SK-N-SH treated with all-trans-retinoic acid at 6 μM for 48 hours (cell line): ENCODE measurements at regions not wholly inside any gene's neighbourhood (a gene's known extent, or its start where the extent isn't known, plus 50 kb on each side); places are given as distances from the start of the nearest gene placed in this dataset.

ENCODE experiments used
- ATAC-seq: fragments of 200-7000 bp; cut with Tn5 transposase; 3 replicates; pipeline ENCODE4 v1.9.1; 2020; ENCODE audit warnings: mild to moderate bottlenecking, moderate library complexity
- ARNTL ChIP-seq: fragments of 450-650 bp; formaldehyde crosslinking; IDR thresholded peaks from 2 replicates; pipeline ENCODE4 v1.5.0; 2020; ENCODE audit warnings: low read depth, mild to moderate bottlenecking, moderate library complexity, borderline replicate concordance
- BACH2 ChIP-seq: fragments of 250-450 bp; sonication (Bioruptor Pico); IDR thresholded peaks from 2 replicates; pipeline ENCODE4 v1.9.0; 2021; ENCODE audit warnings: mild to moderate bottlenecking, borderline replicate concordance
- CSDC2 ChIP-seq: fragments of 250-450 bp; sonication (Bioruptor Pico); IDR thresholded peaks from 2 replicates; pipeline ENCODE4 v1.5.0; 2020; ENCODE audit warnings: mild to moderate bottlenecking, moderate library complexity
- ESRRG ChIP-seq: fragments of 250-450 bp; sonication (Bioruptor Pico); IDR thresholded peaks from 2 replicates; pipeline ENCODE4 v1.6.1; 2021; ENCODE audit warnings: mild to moderate bottlenecking
- GLIS3 ChIP-seq: fragments of 250-450 bp; sonication (Bioruptor Pico); IDR thresholded peaks from 2 replicates; pipeline ENCODE4 v1.5.0; 2020; ENCODE audit warnings: mild to moderate bottlenecking, moderate library complexity
- ISL1 ChIP-seq: fragments of 250-450 bp; sonication (Bioruptor Pico); IDR thresholded peaks from 2 replicates; pipeline ENCODE4 v2.1.2; 2022; ENCODE audit warnings: mild to moderate bottlenecking, moderate library complexity
- OSR1 ChIP-seq: fragments of 250-450 bp; sonication (Bioruptor Pico); IDR thresholded peaks from 2 replicates; pipeline ENCODE4 v1.8.0; 2022; ENCODE audit warnings: moderate library complexity, mild to moderate bottlenecking, inconsistent platforms
- PPARA ChIP-seq: fragments of 250-450 bp; sonication (Bioruptor Pico); IDR thresholded peaks from 2 replicates; pipeline ENCODE4 v1.5.0; 2020; ENCODE audit warnings: mild to moderate bottlenecking, borderline replicate concordance
- RARB ChIP-seq: fragments of 250-450 bp; sonication (Bioruptor Pico); IDR thresholded peaks from 2 replicates; pipeline ENCODE4 v1.8.0; 2021; ENCODE audit warnings: mild to moderate bottlenecking, moderate library complexity
- SNAI2 ChIP-seq: fragments of 250-450 bp; sonication (Bioruptor Pico); IDR thresholded peaks from 2 replicates; pipeline ENCODE4 v1.5.0; 2020; ENCODE audit warnings: mild to moderate bottlenecking, moderate library complexity
- TCF4 ChIP-seq: fragments of 250-450 bp; sonication (Bioruptor Pico); IDR thresholded peaks from 2 replicates; pipeline ENCODE4 v1.8.0; 2021; ENCODE audit warnings: mild to moderate bottlenecking, moderate library complexity, borderline replicate concordance
- TOX ChIP-seq: fragments of 250-450 bp; sonication (Bioruptor Pico); IDR thresholded peaks from 2 replicates; pipeline ENCODE4 v1.8.0; 2021; ENCODE audit warnings: mild to moderate bottlenecking, moderate library complexity, borderline replicate concordance
- ZC3H10 ChIP-seq: fragments of 250-450 bp; sonication (Bioruptor Pico); IDR thresholded peaks from 2 replicates; pipeline ENCODE4 v1.5.1; 2021; ENCODE audit warnings: mild to moderate bottlenecking, moderate library complexity
- ZFP3 ChIP-seq: fragments of 250-450 bp; sonication (Bioruptor Pico); IDR thresholded peaks from 2 replicates; pipeline ENCODE4 v1.5.0; 2020; ENCODE audit warnings: mild to moderate bottlenecking, moderate library complexity
- ZFP30 ChIP-seq: fragments of 450-650 bp; formaldehyde crosslinking; IDR thresholded peaks from 2 replicates; pipeline ENCODE4 v1.5.0; 2022; ENCODE audit warnings: mild to moderate bottlenecking, moderate library complexity
- ZNF565 ChIP-seq: fragments of 450-650 bp; formaldehyde crosslinking; conservative IDR thresholded peaks from 2 replicates; pipeline ENCODE4 v1.5.0; 2020; ENCODE audit warnings: low read depth, mild to moderate bottlenecking, moderate library complexity
- ZNF70 ChIP-seq: fragments of 450-650 bp; formaldehyde crosslinking; IDR thresholded peaks from 2 replicates; pipeline ENCODE4 v1.5.0; 2020; ENCODE audit warnings: mild to moderate bottlenecking, moderate library complexity
- ZNF8 ChIP-seq: fragments of 450-650 bp; formaldehyde crosslinking; IDR thresholded peaks from 2 replicates; pipeline ENCODE4 v1.5.0; 2020; ENCODE audit warnings: mild to moderate bottlenecking, moderate library complexity
- TF ChIP-seq, protein P1 (sequence below): fragments of 250-450 bp; sonication (Bioruptor Pico); IDR thresholded peaks from 2 replicates; pipeline ENCODE4 v1.8.0; 2020; ENCODE audit warnings: mild to moderate bottlenecking, moderate library complexity, borderline replicate concordance
- TF ChIP-seq, protein P2 (sequence below): fragments of 250-450 bp; sonication (Bioruptor Pico); IDR thresholded peaks from 2 replicates; pipeline ENCODE4 v1.8.0; 2021; ENCODE audit warnings: low read depth, mild to moderate bottlenecking, moderate library complexity, borderline replicate concordance
- TF ChIP-seq, protein P3 (sequence below): fragments of 250-450 bp; sonication (Bioruptor Pico); IDR thresholded peaks from 2 replicates; pipeline ENCODE4 v1.5.1; 2021; ENCODE audit warnings: mild to moderate bottlenecking, moderate library complexity
- TF ChIP-seq, protein P4 (sequence below): fragments of 250-450 bp; sonication (Bioruptor Pico); IDR thresholded peaks from 2 replicates; pipeline ENCODE4 v1.5.1; 2020; ENCODE audit warnings: low read depth, mild to moderate bottlenecking, moderate library complexity
- TF ChIP-seq, protein P5 (sequence below): fragments of 250-450 bp; sonication (Bioruptor Pico); IDR thresholded peaks from 2 replicates; pipeline ENCODE4 v1.5.0; 2020; ENCODE audit warnings: mild to moderate bottlenecking, moderate library complexity

DNA sequence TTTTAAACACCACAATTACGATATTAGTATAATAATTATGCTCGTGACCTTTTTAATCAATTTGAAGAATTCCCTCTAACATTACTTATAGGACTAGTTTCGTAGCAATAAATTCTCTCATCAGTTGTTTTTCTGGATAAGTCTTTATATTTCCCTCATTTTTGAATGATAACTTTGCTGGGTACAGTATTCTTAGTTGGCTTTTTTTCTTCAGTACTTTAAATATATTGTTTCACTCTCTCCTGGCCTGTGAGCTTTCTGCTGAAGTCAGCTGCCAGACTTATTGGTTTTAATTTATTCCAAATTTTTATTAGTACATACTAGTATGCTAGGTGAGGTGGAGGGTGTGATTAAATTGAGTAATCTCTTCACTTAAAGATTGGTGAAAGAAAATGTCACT, 123.8 kb upstream of the CNTNAP5 start:
- TF ChIP-seq RARB (CRISPR knock-in tag): no peak
- TF ChIP-seq, protein P1, sequence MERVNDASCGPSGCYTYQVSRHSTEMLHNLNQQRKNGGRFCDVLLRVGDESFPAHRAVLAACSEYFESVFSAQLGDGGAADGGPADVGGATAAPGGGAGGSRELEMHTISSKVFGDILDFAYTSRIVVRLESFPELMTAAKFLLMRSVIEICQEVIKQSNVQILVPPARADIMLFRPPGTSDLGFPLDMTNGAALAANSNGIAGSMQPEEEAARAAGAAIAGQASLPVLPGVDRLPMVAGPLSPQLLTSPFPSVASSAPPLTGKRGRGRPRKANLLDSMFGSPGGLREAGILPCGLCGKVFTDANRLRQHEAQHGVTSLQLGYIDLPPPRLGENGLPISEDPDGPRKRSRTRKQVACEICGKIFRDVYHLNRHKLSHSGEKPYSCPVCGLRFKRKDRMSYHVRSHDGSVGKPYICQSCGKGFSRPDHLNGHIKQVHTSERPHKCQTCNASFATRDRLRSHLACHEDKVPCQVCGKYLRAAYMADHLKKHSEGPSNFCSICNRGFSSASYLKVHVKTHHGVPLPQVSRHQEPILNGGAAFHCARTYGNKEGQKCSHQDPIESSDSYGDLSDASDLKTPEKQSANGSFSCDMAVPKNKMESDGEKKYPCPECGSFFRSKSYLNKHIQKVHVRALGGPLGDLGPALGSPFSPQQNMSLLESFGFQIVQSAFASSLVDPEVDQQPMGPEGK (CRISPR knock-in tag): no peak
- TF ChIP-seq, protein P2, sequence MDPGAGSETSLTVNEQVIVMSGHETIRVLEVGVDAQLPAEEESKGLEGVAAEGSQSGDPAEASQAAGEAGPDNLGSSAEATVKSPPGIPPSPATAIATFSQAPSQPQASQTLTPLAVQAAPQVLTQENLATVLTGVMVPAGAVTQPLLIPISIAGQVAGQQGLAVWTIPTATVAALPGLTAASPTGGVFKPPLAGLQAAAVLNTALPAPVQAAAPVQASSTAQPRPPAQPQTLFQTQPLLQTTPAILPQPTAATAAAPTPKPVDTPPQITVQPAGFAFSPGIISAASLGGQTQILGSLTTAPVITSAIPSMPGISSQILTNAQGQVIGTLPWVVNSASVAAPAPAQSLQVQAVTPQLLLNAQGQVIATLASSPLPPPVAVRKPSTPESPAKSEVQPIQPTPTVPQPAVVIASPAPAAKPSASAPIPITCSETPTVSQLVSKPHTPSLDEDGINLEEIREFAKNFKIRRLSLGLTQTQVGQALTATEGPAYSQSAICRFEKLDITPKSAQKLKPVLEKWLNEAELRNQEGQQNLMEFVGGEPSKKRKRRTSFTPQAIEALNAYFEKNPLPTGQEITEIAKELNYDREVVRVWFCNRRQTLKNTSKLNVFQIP (CRISPR knock-in tag): no peak
- no peak for TF ChIP-seq ZFP3
- TF ChIP-seq TCF4: no peak
- TF ChIP-seq, protein P3, sequence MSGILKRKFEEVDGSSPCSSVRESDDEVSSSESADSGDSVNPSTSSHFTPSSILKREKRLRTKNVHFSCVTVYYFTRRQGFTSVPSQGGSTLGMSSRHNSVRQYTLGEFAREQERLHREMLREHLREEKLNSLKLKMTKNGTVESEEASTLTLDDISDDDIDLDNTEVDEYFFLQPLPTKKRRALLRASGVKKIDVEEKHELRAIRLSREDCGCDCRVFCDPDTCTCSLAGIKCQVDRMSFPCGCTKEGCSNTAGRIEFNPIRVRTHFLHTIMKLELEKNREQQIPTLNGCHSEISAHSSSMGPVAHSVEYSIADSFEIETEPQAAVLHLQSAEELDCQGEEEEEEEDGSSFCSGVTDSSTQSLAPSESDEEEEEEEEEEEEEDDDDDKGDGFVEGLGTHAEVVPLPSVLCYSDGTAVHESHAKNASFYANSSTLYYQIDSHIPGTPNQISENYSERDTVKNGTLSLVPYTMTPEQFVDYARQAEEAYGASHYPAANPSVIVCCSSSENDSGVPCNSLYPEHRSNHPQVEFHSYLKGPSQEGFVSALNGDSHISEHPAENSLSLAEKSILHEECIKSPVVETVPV (CRISPR knock-in tag): no peak
- no peak for TF ChIP-seq CSDC2
- no peak for TF ChIP-seq OSR1 (CRISPR knock-in tag)
- no peak for TF ChIP-seq PPARA
- no peak for TF ChIP-seq ZC3H10
- TF ChIP-seq, protein P4, sequence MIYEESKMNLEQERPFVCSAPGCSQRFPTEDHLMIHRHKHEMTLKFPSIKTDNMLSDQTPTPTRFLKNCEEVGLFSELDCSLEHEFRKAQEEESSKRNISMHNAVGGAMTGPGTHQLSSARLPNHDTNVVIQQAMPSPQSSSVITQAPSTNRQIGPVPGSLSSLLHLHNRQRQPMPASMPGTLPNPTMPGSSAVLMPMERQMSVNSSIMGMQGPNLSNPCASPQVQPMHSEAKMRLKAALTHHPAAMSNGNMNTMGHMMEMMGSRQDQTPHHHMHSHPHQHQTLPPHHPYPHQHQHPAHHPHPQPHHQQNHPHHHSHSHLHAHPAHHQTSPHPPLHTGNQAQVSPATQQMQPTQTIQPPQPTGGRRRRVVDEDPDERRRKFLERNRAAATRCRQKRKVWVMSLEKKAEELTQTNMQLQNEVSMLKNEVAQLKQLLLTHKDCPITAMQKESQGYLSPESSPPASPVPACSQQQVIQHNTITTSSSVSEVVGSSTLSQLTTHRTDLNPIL (CRISPR knock-in tag): no peak
- no peak for TF ChIP-seq ESRRG (CRISPR knock-in tag)
- ATAC-seq: no peak

DNA sequence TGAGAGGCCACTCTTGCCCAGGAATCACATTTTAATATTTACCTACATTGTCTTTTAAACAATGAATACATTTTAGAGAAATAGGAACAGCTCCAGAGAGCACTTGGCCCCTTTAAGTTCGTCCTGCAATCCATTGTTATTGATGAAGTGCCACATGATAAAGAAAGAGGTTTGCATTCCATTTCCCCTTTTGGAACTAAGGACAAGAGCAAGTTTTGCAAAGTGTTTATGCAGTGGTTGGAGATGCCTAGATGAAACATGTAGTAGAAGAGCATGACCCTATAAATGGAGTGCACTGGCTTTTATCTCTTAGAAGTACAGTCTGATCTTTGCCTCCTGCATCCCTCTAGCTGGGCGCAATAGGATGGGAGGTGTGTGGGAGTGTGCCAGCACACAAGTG, 118.7 kb upstream of the CNTNAP5 start:
- TF ChIP-seq ARNTL (CRISPR knock-in tag) (no peak), OSR1 (CRISPR knock-in tag) (no peak), ZC3H10 (no peak), TOX (CRISPR knock-in tag) (no peak), GLIS3 (no peak), SNAI2 (CRISPR knock-in tag) (no peak), TCF4 (no peak), BACH2 (CRISPR knock-in tag) (no peak), ZNF70 (CRISPR knock-in tag) (no peak), RARB (CRISPR knock-in tag) (no peak), ISL1 (CRISPR knock-in tag) (no peak), ZFP30 (CRISPR knock-in tag) (no peak), ZNF8 (CRISPR knock-in tag) (no peak), ZNF565 (CRISPR knock-in tag) (no peak), PPARA (no peak)
- TF ChIP-seq, protein P4 (CRISPR knock-in tag): no peak
- TF ChIP-seq, protein P5, sequence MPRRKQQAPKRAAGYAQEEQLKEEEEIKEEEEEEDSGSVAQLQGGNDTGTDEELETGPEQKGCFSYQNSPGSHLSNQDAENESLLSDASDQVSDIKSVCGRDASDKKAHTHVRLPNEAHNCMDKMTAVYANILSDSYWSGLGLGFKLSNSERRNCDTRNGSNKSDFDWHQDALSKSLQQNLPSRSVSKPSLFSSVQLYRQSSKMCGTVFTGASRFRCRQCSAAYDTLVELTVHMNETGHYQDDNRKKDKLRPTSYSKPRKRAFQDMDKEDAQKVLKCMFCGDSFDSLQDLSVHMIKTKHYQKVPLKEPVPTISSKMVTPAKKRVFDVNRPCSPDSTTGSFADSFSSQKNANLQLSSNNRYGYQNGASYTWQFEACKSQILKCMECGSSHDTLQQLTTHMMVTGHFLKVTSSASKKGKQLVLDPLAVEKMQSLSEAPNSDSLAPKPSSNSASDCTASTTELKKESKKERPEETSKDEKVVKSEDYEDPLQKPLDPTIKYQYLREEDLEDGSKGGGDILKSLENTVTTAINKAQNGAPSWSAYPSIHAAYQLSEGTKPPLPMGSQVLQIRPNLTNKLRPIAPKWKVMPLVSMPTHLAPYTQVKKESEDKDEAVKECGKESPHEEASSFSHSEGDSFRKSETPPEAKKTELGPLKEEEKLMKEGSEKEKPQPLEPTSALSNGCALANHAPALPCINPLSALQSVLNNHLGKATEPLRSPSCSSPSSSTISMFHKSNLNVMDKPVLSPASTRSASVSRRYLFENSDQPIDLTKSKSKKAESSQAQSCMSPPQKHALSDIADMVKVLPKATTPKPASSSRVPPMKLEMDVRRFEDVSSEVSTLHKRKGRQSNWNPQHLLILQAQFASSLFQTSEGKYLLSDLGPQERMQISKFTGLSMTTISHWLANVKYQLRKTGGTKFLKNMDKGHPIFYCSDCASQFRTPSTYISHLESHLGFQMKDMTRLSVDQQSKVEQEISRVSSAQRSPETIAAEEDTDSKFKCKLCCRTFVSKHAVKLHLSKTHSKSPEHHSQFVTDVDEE (CRISPR knock-in tag): no peak
- TF ChIP-seq, protein P1 (CRISPR knock-in tag): no peak
- TF ChIP-seq, protein P3 (CRISPR knock-in tag): no peak
- TF ChIP-seq, protein P2 (CRISPR knock-in tag): no peak
- ATAC-seq: no peak
